Loucy (cell line): ENCODE measurements at regions not wholly inside any gene's neighbourhood (a gene's known extent, or its start where the extent isn't known, plus 50 kb on each side); places are given as distances from the start of the nearest gene placed in this dataset.

Source experiments
- H2AFZ ChIP-seq: fragments of 200-600 bp; sonication (generic); 2 replicates; pipeline ENCODE4 v1.6.0; 2016; ENCODE audit warnings: antibody characterized with exemption, mild to moderate bottlenecking, low read length, moderate library complexity
- H3F3A ChIP-seq: fragments of 200-600 bp; 2 replicates; pipeline ENCODE4 v1.6.0; 2016; ENCODE audit warnings: antibody characterized with exemption, low read depth, mild to moderate bottlenecking
- H3K27me3 ChIP-seq: fragments of 200-600 bp; sonication (generic); 2 replicates; pipeline ENCODE4 v1.6.1; 2014; ENCODE audit warnings: low read length, mild to moderate bottlenecking; ENCODE audit not compliant: insufficient read depth, poor library complexity, severe bottlenecking
- H3K36me3 ChIP-seq: fragments of 200-600 bp; sonication (generic); 2 replicates; pipeline ENCODE4 v1.6.1; 2016; ENCODE audit warnings: low read length; ENCODE audit not compliant: insufficient read depth
- H3K4me1 ChIP-seq: fragments of 200-600 bp; sonication (generic); 2 replicates; pipeline ENCODE4 v1.5.1; 2014; ENCODE audit warnings: low read length, mild to moderate bottlenecking; ENCODE audit not compliant: insufficient read depth, poor library complexity, severe bottlenecking
- H3K4me2 ChIP-seq: fragments of 200-600 bp; sonication (generic); 2 replicates; pipeline ENCODE4 v1.6.0; 2014; ENCODE audit warnings: antibody characterized with exemption, low read length, low read depth, mild to moderate bottlenecking; ENCODE audit not compliant: poor library complexity, severe bottlenecking
- H3K4me3 ChIP-seq: fragments of 200-600 bp; sonication (generic); 2 replicates; pipeline ENCODE4 v1.5.1; 2014; ENCODE audit warnings: low read length, mild to moderate bottlenecking, mixed read lengths; ENCODE audit not compliant: poor library complexity, severe bottlenecking
- H3K79me2 ChIP-seq: fragments of 200-600 bp; sonication (generic); 2 replicates; pipeline ENCODE4 v1.6.1; 2014; ENCODE audit warnings: low read length; ENCODE audit not compliant: insufficient read depth
- H3K9ac ChIP-seq: fragments of 200-600 bp; sonication (generic); 2 replicates; pipeline ENCODE4 v1.6.0; 2014; ENCODE audit warnings: mild to moderate bottlenecking, low read depth, low read length, moderate library complexity; ENCODE audit not compliant: poor library complexity, severe bottlenecking
- H3K9me2 ChIP-seq: fragments of 200-600 bp; sonication (generic); replicated peaks from 2 replicates; pipeline ENCODE4 v1.6.1; 2016; ENCODE audit warnings: low read depth, low read length, mixed read lengths
- H3K9me3 ChIP-seq: fragments of 200-600 bp; sonication (generic); 2 replicates; pipeline ENCODE4 v1.6.1; 2014; ENCODE audit warnings: mild to moderate bottlenecking, antibody characterized with exemption, low read length, low read depth; ENCODE audit not compliant: insufficient read depth
- H4K20me1 ChIP-seq: fragments of 200-600 bp; sonication (generic); 2 replicates; pipeline ENCODE4 v1.6.0; 2014; ENCODE audit warnings: antibody characterized with exemption, low read length, mild to moderate bottlenecking; ENCODE audit not compliant: insufficient read depth, poor library complexity, severe bottlenecking
- EZH2phosphoT487 ChIP-seq: fragments of 200-600 bp; IDR thresholded peaks from 2 replicates; pipeline ENCODE4 v1.6.1; 2018; ENCODE audit warnings: antibody characterized with exemption, mild to moderate bottlenecking, moderate library complexity, borderline replicate concordance
- TF ChIP-seq, protein P1 (sequence below): fragments of 200-600 bp; sonication (generic); conservative IDR thresholded peaks from 2 replicates; pipeline ENCODE4 v1.5.1; 2014; ENCODE audit warnings: mild to moderate bottlenecking, antibody characterized with exemption, low read length

DNA sequence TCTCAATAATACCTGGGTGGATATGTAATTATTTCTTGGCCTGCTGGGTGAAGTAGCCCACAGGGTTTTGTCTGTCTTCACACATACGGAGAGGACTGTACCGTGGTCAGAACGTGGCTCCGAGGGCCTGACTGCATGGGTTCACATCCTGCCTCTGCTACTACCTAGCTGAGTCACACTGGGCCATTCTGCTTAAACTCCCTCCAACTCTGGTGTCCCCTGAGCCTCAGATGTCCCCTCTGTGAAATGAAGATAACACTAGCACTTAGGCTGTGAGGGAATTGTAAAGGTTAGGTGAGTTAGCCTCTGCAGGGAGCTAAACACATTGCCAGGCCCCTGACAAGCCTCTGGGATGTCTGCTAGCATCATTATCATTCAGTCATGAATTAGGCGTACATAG lies 120.1 kb upstream of the NABP1 start:
- no peaks in the 10 kb centered on the region for H3K79me2 ChIP-seq
- no peak overlapping the region for H3K4me3 ChIP-seq
- H3K27me3 ChIP-seq: no peaks in the 10 kb centered on the region
- no peak overlapping the region for H3K4me2 ChIP-seq
- H3K4me1 ChIP-seq: peaks cover 30% of the 10 kb centered on the region
- TF ChIP-seq EZH2phosphoT487: no peak
- TF ChIP-seq, protein P1, sequence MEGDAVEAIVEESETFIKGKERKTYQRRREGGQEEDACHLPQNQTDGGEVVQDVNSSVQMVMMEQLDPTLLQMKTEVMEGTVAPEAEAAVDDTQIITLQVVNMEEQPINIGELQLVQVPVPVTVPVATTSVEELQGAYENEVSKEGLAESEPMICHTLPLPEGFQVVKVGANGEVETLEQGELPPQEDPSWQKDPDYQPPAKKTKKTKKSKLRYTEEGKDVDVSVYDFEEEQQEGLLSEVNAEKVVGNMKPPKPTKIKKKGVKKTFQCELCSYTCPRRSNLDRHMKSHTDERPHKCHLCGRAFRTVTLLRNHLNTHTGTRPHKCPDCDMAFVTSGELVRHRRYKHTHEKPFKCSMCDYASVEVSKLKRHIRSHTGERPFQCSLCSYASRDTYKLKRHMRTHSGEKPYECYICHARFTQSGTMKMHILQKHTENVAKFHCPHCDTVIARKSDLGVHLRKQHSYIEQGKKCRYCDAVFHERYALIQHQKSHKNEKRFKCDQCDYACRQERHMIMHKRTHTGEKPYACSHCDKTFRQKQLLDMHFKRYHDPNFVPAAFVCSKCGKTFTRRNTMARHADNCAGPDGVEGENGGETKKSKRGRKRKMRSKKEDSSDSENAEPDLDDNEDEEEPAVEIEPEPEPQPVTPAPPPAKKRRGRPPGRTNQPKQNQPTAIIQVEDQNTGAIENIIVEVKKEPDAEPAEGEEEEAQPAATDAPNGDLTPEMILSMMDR: no peak
- no peaks in the 10 kb centered on the region for H4K20me1 ChIP-seq
- 0 out of 2 replicates have a peak, but pooled peaks cover 5% of the 10 kb centered on the region for H3F3A ChIP-seq
- H2AFZ ChIP-seq: peak overlapping the region; percentile 55; the same call in 1 of the 2 replicates
- H3K36me3 ChIP-seq: no peaks in the 10 kb centered on the region
- no peaks in the 10 kb centered on the region for H3K9me2 ChIP-seq
- no peak overlapping the region for H3K9ac ChIP-seq
- no peaks in the 10 kb centered on the region for H3K9me3 ChIP-seq

DNA sequence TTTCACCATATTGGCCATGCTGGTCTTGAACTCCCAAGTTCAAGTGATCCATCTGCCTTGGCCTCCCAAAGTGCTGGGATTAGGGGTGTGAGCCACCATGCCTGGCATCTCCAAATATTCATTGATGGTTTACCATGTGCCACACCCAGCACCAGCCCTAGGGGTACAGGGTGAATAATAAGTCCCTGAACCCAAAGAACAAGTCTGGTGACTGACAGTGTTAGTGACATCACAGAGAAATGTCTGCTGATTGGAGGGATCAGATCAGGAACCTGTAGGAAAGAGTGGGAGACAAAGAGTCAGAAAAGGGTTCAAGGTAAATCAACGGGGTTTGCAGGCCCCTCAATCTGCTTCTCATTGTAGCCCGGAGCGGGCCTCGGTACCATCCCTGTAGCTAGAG lies 118.4 kb upstream of the NABP1 start:
- Histone ChIP-seq H3K36me3 (no peaks in the 10 kb centered on the region), H3K4me3 (no peak overlapping the region), H3K4me2 (no peak overlapping the region), H3K4me1 (peaks cover 42% of the 10 kb centered on the region), H2AFZ (peak overlapping the region; percentile 53), H3K79me2 (no peaks in the 10 kb centered on the region), H4K20me1 (no peaks in the 10 kb centered on the region), H3K9ac (no peak overlapping the region), H3K27me3 (no peaks in the 10 kb centered on the region), H3F3A (0 out of 2 replicates have a peak, but pooled peaks cover 5% of the 10 kb centered on the region), H3K9me3 (no peaks in the 10 kb centered on the region), H3K9me2 (no peaks in the 10 kb centered on the region)
- no peak for TF ChIP-seq EZH2phosphoT487
- TF ChIP-seq, protein P1: no peak

DNA sequence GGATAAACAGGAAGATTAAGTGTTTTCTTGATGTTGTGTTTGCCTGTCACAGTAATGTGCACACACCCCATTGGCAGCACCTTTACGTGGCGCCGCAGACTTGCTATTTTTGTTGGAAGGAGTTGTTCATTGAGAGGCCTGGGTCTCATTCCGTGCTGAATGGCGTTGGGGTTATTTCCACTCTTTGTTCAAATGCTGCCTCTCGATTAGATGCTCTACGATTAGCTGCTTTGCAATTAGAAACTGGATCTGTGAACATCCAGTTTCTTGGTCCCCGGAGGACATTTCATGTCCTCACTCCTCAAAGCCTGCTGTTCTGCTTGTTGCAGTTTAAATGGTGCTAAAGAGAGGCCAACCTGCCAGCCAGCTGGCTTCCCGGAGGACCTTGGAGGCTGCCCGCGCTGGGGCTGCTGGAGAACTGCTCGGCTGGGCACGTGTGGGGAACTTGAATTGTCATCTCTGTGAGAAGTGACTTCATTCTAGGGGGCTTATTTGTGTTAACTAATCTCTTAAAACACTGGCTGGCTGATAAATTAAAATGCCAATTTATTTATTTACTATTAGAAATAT lies 117.4 kb upstream of the NABP1 start:
- Histone ChIP-seq H3K4me1 (peaks cover 48% of the 10 kb centered on the region), H3K4me2 (no peak overlapping the region), H3K9me3 (no peaks in the 10 kb centered on the region), H3K4me3 (no peak overlapping the region), H3F3A (0 out of 2 replicates have a peak, but pooled peaks cover 5% of the 10 kb centered on the region), H3K79me2 (no peaks in the 10 kb centered on the region), H3K36me3 (no peaks in the 10 kb centered on the region), H3K27me3 (no peaks in the 10 kb centered on the region), H2AFZ (no peak overlapping the region), H3K9ac (no peak overlapping the region), H4K20me1 (no peaks in the 10 kb centered on the region), H3K9me2 (no peaks in the 10 kb centered on the region)
- TF ChIP-seq EZH2phosphoT487: no peak
- TF ChIP-seq, protein P1: no peak
